ENCODE measurements at regions not wholly inside any gene's neighbourhood (a gene's known extent, or its start where the extent isn't known, plus 50 kb on each side); places are given as distances from the start of the nearest gene placed in this dataset.

- no peak for DNase-seq
Measured at GRCh38 chr22:47299863-47300697, 537.6 kb downstream of the TBC1D22A start.

- DNase-seq = no peak
Measured at GRCh38 chr22:47299211-47299862, 536.9 kb downstream of the TBC1D22A start.

- no peak for DNase-seq
Measured at GRCh38 chr22:47298017-47298785, 535.8 kb downstream of the TBC1D22A start.

- DNase-seq = no peak
Measured at GRCh38 chr22:47297261-47298016, 535.0 kb downstream of the TBC1D22A start.

GRCh38 chr22:47296405-47297260 lies 534.2 kb downstream of the TBC1D22A start:
- peak; percentile 23 for DNase-seq

- DNase-seq = no peak
Measured at GRCh38 chr22:47295982-47296381, 533.5 kb downstream of the TBC1D22A start.

- DNase-seq = no peak
Measured at GRCh38 chr22:47295226-47295901, 532.9 kb downstream of the TBC1D22A start.

- no peak for DNase-seq
Measured at GRCh38 chr22:47294576-47294975, 532.1 kb downstream of the TBC1D22A start.

- no peak for DNase-seq
Measured at GRCh38 chr22:47294222-47294532, 531.7 kb downstream of the TBC1D22A start.

GRCh38 chr22:47293368-47294221 lies 531.1 kb downstream of the TBC1D22A start:
- DNase-seq = no peak

GRCh38 chr22:47292546-47293320 lies 530.3 kb downstream of the TBC1D22A start:
- no peak for DNase-seq

- DNase-seq = no peak
Measured at GRCh38 chr22:47291565-47292495, 529.4 kb downstream of the TBC1D22A start.

GRCh38 chr22:47290706-47291430 lies 528.4 kb downstream of the TBC1D22A start:
- DNase-seq = no peak

- DNase-seq = no peak
Measured at GRCh38 chr22:47289336-47289985, 527.0 kb downstream of the TBC1D22A start.

GRCh38 chr22:47288680-47289079 lies 526.2 kb downstream of the TBC1D22A start:
- DNase-seq = no peak

GRCh38 chr22:47287516-47287915 lies 525.1 kb downstream of the TBC1D22A start:
- no peak for DNase-seq

- no peak for DNase-seq
Measured at GRCh38 chr22:47286590-47286989, 524.1 kb downstream of the TBC1D22A start.
